Ovary (tissue), 7 donors: ENCODE measurements at regions not wholly inside any gene's neighbourhood (a gene's known extent, or its start where the extent isn't known, plus 50 kb on each side); places are given as distances from the start of the nearest gene placed in this dataset.
"Not testable (repeated sequence)": the region's sequence is repeated elsewhere in the genome, so short reads cannot be mapped to it uniquely, and the experiment has no call there.

Experiments
- DNase-seq, 5 donors: peaks; one replicate each; pipeline ENCODE4 v3.0.0-alpha.2; 2019 to 2020
- H3K27ac ChIP-seq, 2 donors: fragments of 200-600 bp; one replicate each; pipeline versions ENCODE4 v1.5.1 to v1.8.0; 2019 to 2022
- H3K27me3 ChIP-seq: fragments of 200-600 bp; one replicate; pipeline ENCODE4 v1.8.0; 2022
- H3K36me3 ChIP-seq: fragments of 200-600 bp; sonication (generic); one replicate; pipeline ENCODE4 v1.5.1; 2019
- H3K4me1 ChIP-seq: one replicate; pipeline ENCODE4 v1.8.1; 2013; ENCODE audit warnings: mild to moderate bottlenecking, moderate library complexity; ENCODE audit not compliant: insufficient read depth
- H3K4me3 ChIP-seq: fragments of 200-600 bp; sonication (generic); one replicate; pipeline ENCODE4 v1.5.1; 2017
- H3K9me3 ChIP-seq, 2 donors: fragments of 200-600 bp in 1 of 2; sonication (generic) in 1 of 2; one replicate each; pipeline versions ENCODE4 v1.5.1 to v1.8.1; 2013 to 2019; ENCODE audit warnings: mild to moderate bottlenecking in 1 of 2, moderate library complexity in 1 of 2
- EP300 ChIP-seq: sonication (generic); formaldehyde crosslinking; IDR thresholded peaks from one replicate; pipeline ENCODE4 v1.6.1; 2017; ENCODE audit warnings: antibody characterized with exemption
- POLR2A ChIP-seq: fragments of 450-650 bp; IDR thresholded peaks from one replicate; pipeline ENCODE4 v1.6.1; 2017; ENCODE audit warnings: antibody characterized with exemption, mild to moderate bottlenecking, moderate library complexity
- WGBS, 3 donors: extraction: QIAGEN DNeasy Blood & Tissue Kit in 1 of 3; methylation state at CpG; one replicate each; pipeline versions ENCODE4 v1.1.5 to v1.1.7; 2013 to 2017; 5-methylcytosine and 5-hydroxymethylcytosine counted together
- intact Hi-C, 4 donors: fragments of 100-400 bp; cut with DNase I; formaldehyde crosslinking; loops; one replicate each; pipeline versions ENCODE4 v1.11.0 to v1.15.1; 2022 to 2023
- TF ChIP-seq, protein P1 (sequence below), 3 donors: fragments of 450-650 bp in 2 of 3; fragments of 200-600 bp in 1 of 3; IDR thresholded peaks; one replicate each; pipeline versions ENCODE4 v1.5.1 to v1.8.0; 2016 to 2022; ENCODE audit warnings: antibody characterized with exemption in 3 of 3, mild to moderate bottlenecking in 1 of 3
- donor health status: DM: no; HTN: no; CAD: no; lungs with moderate emphysema.
- donor health status: DM: no; HTN: no; CAD: no.
- donor health status: Bipolar disorder and iron deficiency.
- donor health status: DM: no; HTN: no; CAD: no.
- donor health status: DM: yes; HTN: yes; CAD: no.

DNA sequence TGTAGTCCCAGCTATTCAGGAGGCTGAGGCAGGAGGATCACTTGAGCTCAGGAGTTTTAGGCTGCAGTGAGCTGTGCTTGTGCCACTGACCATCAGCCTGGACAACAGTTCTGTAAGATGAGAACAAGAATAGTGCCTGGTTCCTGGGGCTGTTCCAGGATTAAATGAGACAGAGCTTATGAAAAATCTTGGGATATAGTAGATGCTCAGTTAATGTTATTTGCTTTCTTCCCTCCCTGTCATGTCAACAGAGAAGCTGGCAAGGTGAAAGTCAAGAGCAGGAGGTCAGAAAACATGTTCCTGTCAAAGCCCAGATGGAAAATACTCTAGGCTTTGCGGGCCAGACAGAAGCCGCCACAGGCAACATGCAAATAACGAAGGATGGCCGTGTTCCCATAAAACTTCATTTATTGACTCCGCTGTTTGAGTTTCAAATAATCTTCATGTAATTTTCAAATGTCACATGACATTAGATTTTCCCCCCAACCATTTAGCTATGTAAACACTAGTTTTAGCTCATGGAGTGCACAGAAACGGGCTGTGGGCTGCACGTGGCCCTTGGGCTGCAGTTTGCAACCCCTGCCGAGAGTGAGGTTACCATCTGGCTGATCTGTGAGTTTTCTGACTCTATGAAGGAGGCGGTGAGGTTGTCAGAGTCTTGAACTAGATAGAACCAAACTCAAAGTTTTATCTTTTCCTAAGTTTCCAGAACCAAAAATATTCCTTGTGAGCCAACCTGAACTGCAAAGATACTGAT lies 63.4 kb upstream of the PMEPA1 start:
- intact Hi-C loops = no loop called here
- Histone ChIP-seq H3K27me3 (no peaks in the 10 kb centered on the region), H3K4me1 (no peaks in the 10 kb centered on the region), H3K9me3 (no peaks in the 10 kb centered on the region), H3K27ac (no peak overlapping the region), H3K4me3 (no peak overlapping the region), H3K36me3 (no peaks in the 10 kb centered on the region)
- TF ChIP-seq, protein P1, sequence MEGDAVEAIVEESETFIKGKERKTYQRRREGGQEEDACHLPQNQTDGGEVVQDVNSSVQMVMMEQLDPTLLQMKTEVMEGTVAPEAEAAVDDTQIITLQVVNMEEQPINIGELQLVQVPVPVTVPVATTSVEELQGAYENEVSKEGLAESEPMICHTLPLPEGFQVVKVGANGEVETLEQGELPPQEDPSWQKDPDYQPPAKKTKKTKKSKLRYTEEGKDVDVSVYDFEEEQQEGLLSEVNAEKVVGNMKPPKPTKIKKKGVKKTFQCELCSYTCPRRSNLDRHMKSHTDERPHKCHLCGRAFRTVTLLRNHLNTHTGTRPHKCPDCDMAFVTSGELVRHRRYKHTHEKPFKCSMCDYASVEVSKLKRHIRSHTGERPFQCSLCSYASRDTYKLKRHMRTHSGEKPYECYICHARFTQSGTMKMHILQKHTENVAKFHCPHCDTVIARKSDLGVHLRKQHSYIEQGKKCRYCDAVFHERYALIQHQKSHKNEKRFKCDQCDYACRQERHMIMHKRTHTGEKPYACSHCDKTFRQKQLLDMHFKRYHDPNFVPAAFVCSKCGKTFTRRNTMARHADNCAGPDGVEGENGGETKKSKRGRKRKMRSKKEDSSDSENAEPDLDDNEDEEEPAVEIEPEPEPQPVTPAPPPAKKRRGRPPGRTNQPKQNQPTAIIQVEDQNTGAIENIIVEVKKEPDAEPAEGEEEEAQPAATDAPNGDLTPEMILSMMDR (IDR thresholded peaks at IDR 0.05) = no peak
- no peak for TF ChIP-seq POLR2A
- TF ChIP-seq EP300 = no peak
- 88 to 90% (median 88%) methylated on average over 9 of the region's 9 CpGs for WGBS, 3 donors
- DNase-seq = no peak

DNA sequence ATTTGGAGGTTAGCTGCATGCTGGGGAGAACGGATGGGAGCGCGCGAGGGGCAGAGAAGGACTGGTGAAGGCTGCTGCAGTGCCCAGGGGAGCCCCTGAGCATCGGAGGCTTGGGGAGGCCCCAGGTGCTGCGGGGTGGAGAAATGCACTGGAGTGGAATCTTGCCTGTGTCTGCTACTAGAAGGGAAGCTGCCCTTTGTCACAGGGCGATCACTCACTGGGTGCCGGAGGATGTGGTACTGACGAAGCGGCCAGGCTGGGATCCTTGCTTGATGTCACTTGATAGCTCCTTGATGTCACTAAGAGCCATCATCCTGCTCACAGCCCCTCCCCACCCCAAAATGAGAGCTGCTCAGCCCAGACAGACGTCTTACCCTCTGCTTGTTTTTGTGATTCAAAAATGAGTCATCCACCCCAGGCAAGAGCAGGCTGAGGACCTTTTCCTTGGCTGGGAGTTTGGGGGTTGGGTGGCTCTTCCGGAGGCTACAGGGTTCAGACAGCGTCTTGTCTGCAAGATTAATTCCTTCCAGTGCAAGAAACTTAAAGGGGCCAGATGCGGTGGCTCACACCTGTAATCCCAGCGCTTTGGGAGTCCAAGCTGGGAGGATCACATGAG lies 62.6 kb upstream of the PMEPA1 start:
- Histone ChIP-seq H3K4me1 (no peaks in the 10 kb centered on the region), H3K27ac (no peak overlapping the region), H3K36me3 (no peaks in the 10 kb centered on the region), H3K27me3 (no peaks in the 10 kb centered on the region), H3K9me3 (no peaks in the 10 kb centered on the region), H3K4me3 (no peak overlapping the region)
- DNase-seq = no peak
- intact Hi-C loops = no loop called here
- TF ChIP-seq, protein P1 (IDR thresholded peaks at IDR 0.05) = no peak
- TF ChIP-seq EP300 = no peak
- TF ChIP-seq POLR2A = no peak
- 62 to 73% (median 65%) methylated on average over 15 of the region's 15 CpGs for WGBS, 3 donors

GRCh38 chr20:57770852-57771720 lies 61.3 kb upstream of the PMEPA1 start:
- TF ChIP-seq EP300 (no peak), POLR2A (no peak)
- TF ChIP-seq, protein P1 (IDR thresholded peaks at IDR 0.05) = no peak
- Histone ChIP-seq H3K4me1 (no peaks in the 10 kb centered on the region), H3K4me3 (no peak overlapping the region), H3K9me3 (no peaks in the 10 kb centered on the region), H3K27me3 (no peaks in the 10 kb centered on the region), H3K27ac (no peak overlapping the region), H3K36me3 (no peaks in the 10 kb centered on the region)
- no peak for DNase-seq
- intact Hi-C loops = no loop called here
- WGBS, 3 donors = 88 to 92% (median 88%) methylated on average over 15 of the region's 15 CpGs

- DNase-seq, intact Hi-C loops: not testable (repeated sequence)
These were observed 60.6 kb upstream of the PMEPA1 start for GRCh38 chr20:57770401-57770800.

More at GRCh38 chr20:57770401-57770800, 60.6 kb upstream of the PMEPA1 start:
- not testable (repeated sequence) for H3K27me3 ChIP-seq, H3K4me3 ChIP-seq, H3K9me3 ChIP-seq, H3K27ac ChIP-seq, H3K4me1 ChIP-seq, H3K36me3 ChIP-seq
- WGBS, 3 donors = 88 to 89% (median 89%) methylated on average over 8 of the region's 8 CpGs
